HG02884 (cell line): ENCODE measurements at regions not wholly inside any gene's neighbourhood (a gene's known extent, or its start where the extent isn't known, plus 50 kb on each side); places are given as distances from the start of the nearest gene placed in this dataset.
A peak's percentile ranks its signal among the peaks of the same experiment; 100 is the strongest.

Source experiments
- ATAC-seq: cut with Tn5 transposase; IDR thresholded peaks from one replicate; pipeline ENCODE4 v1.9.1; 2021; ENCODE audit warnings: mild to moderate bottlenecking, moderate library complexity; ENCODE audit not compliant: unreplicated experiment

GRCh38 chr5:161960314-161960713 is 107.3 kb upstream of the GABRG2 start:
- ATAC-seq, result no peak

GRCh38 chr5:161966564-161966963 is 101.0 kb upstream of the GABRG2 start:
- peak; percentile 54 for ATAC-seq

GRCh38 chr5:161975350-161975749 is 92.2 kb upstream of the GABRG2 start:
- no peak for ATAC-seq

GRCh38 chr5:161988077-161988476 is 79.5 kb upstream of the GABRG2 start:
- ATAC-seq, result no peak
